ENCODE measurements at regions not wholly inside any gene's neighbourhood (a gene's known extent, or its start where the extent isn't known, plus 50 kb on each side); places are given as distances from the start of the nearest gene placed in this dataset.

DNA sequence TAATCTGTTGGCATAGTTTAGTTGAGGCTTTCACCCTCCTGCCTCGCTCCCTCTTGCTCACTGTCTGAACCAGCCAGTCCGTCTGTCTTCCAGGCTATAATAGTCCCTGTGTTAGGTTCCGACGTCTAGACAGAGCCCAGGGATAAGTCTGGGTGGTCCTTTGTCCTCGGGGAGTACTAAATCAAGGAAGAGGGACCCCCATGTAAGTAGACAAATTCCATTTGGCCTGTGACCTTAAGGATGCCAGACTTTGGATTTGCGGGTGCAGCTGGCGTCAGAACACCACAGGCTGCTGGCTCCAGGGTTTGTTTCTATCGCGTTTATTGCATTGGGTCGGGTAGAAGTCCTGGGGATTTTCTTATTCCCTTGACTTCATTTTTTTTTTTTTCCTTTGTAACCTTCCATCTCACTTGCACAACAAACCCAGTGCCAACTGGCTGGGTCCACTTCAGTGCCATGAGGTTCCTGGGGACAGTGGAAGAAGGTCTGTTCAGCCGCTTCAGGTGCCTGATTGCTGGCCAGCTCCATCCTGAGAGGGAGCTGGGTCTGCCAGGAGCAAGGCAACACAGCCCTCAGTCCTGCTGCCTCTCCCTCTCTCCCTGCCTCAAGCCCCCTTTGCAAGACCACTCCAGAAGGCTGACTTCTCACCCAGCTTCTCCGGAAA is 95.4 kb upstream of the KLHL25 start:
- DNase-seq (ENCODE audit: low spot score), result no peak

DNA sequence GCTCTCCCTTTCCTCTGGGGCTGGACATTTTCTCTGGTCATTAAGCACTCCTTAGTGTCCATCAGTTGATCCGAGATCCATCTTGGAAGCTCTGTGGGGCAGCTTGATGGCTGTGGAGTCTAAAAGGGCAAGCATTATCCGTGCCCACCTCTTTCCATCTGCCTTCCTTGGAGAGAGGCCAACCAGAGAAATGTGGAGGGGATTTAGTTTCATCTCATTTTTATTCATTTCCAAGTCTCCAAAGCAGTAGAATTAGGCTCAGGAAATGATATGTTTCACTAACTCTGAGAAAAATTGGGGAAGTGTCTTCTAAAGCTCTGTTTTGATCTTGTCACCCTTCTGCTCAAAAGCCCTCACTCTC is 95.9 kb upstream of the KLHL25 start:
- DNase-seq (ENCODE audit: low spot score), result no peak

- no peak for DNase-seq (ENCODE audit: low spot score)
These were observed 96.7 kb upstream of the KLHL25 start for GRCh38 chr15:85891470-85891869.

GRCh38 chr15:85892232-85892631 is 97.5 kb upstream of the KLHL25 start:
- no peak for DNase-seq (ENCODE audit: low spot score)

DNA sequence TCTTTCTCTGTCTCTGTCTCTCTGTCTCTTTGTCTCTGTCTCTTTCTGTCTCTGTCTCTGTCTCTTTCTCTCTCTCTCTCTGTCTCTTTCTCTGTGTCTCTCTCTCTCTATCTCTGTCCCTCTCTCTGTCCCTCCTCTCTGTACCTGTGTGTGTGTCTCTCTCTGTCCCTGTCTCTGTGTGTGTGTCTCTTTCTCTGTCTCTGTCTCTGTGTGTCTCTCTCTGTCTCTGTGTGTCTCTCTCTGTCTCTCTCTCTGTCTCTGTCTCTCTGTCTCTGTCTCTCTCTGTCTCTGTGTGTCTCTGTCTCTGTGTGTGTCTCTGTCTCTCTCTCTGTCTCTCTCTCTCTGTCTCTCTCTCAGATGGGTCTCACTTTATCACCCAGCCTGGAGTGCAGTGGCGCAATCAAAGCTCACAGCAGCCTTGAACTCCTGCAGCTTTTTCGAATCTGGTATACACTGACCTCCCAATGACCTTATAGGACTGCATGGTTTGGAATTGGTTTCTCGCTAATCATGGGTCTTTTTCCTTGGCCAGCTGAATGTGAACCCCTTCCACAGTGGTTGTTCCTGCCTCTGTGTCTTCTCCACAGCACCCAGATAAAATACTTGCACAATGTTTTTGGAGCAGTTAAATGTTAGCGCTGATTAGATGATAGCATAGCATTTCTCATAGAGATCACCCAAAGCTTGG is 102.6 kb upstream of the KLHL25 start:
- DNase-seq (ENCODE audit: low spot score), result no peak

DNA sequence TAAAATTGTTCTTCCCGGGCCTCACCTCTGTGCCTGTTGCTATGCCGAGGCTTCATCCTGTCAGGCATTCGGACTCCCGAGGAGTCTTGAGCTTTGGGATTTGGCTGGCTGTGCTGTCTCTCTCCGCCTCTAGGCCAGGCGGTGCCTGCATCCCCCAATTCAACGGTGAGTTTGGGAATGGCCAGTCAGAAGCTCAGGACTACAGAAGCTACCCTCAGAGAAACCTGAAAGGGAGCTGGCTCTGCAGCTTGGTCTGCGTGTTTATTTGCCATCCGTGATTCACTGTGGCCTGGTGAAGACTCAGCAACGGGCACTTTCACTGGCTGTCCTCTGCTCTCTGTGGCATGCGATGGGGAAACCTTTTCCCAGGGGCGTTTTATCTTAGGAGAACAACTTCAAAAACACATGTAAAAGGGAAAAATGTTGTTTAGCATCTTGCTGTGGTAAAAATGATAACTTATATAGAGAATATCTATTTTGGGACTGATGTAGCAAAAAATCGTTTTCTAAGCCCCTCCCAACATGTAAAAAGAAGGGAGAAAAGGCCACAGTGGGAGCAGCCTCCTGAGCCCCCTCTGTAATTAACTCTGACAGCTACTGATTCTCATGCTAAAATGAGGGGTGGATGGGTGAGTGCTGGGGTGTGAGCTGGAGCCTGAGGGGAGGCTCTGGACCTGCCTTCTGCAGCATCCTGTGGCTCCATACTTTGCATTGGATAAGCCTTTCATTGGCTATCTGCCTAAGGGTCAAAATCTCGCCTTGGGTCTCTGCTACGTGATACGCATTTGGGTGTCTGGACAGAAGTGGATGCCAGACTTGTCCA is 103.4 kb upstream of the KLHL25 start:
- DNase-seq (ENCODE audit: low spot score), result no peak

- no peak for DNase-seq (ENCODE audit: low spot score)
These were observed 105.2 kb upstream of the KLHL25 start for GRCh38 chr15:85899927-85900326.

GRCh38 chr15:85905751-85906450 is 111.2 kb upstream of the KLHL25 start:
- DNase-seq (ENCODE audit: low spot score), result no peak

- no peak for DNase-seq (ENCODE audit: low spot score)
These were observed 111.9 kb upstream of the KLHL25 start for GRCh38 chr15:85906640-85907039.

GRCh38 chr15:85910834-85911233 is 116.1 kb upstream of the KLHL25 start:
- DNase-seq (ENCODE audit: low spot score), result no peak

- no peak for DNase-seq (ENCODE audit: low spot score)
These were observed 118.7 kb upstream of the KLHL25 start for GRCh38 chr15:85913461-85913860.

- DNase-seq (ENCODE audit: low spot score), result no peak
These were observed 126.2 kb upstream of the KLHL25 start for GRCh38 chr15:85920956-85921355.

DNA sequence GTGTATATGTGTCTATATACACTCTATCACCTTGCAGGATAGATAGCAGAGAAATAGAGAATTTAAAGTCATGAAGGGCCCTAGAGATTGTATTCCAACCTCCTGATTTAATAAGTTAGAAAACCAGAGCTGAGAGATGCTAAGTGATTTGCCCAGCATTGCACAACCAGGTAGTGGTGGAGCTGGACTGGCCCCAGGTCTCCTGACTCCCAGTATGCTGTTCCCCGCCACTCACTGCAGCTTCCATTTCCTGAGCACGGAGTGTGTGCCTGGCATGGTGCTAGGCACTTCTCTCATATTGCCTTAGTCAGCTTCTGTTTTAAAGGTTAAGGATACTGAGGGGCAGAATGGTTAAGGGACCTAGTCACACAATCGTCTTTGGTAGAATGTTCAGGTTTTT is 129.4 kb upstream of the KLHL25 start:
- DNase-seq (ENCODE audit: low spot score), result no peak

GRCh38 chr15:85925649-85926237 is 131.0 kb upstream of the KLHL25 start:
- DNase-seq (ENCODE audit: low spot score), result no peak

DNA sequence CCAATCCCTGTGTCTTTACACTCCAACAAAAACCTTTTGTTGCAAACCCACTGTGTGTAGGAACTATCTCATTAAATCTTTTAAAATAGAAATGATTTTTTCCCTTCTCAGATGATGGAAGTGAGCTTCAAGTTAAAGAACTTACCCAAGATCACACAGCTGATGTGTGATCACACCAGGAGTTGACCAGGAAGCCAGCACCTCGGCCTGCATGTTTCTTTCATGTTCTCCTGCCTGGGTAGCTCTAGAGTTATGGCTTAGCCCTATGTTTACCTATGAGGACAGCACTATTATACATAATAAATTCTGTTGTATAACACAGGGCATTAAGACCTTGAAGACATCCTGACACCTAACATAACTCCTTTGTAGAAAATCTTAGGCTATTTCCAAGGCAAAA is 132.1 kb upstream of the KLHL25 start:
- no peak for DNase-seq (ENCODE audit: low spot score)

- no peak for DNase-seq (ENCODE audit: low spot score)
These were observed 133.3 kb upstream of the KLHL25 start for GRCh38 chr15:85927931-85928537.

GRCh38 chr15:85929786-85930185 is 135.1 kb upstream of the KLHL25 start:
- DNase-seq (ENCODE audit: low spot score), result no peak

GRCh38 chr15:85932391-85932790 is 137.7 kb upstream of the KLHL25 start:
- no peak for DNase-seq (ENCODE audit: low spot score)

DNA sequence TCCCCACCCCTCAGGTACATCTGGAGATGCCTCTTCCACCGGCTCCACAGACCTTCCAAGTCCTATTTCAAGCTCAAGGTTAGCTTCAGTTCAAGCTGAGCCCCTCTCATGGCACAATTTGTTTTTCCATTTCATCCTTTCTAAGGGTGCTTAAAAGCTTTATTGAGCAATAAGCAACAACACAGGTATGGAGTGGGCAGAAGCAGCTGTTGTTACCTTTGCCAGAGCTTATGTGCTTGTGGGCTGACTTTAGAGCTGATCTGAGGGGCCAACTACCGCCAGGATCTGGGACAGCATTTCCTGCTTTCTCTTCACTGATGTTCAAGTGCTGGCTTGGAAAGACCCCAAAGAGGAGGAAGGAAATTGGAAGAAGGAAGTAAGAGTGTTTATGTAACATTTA is 140.0 kb upstream of the KLHL25 start:
- DNase-seq (ENCODE audit: low spot score), result no peak

DNA sequence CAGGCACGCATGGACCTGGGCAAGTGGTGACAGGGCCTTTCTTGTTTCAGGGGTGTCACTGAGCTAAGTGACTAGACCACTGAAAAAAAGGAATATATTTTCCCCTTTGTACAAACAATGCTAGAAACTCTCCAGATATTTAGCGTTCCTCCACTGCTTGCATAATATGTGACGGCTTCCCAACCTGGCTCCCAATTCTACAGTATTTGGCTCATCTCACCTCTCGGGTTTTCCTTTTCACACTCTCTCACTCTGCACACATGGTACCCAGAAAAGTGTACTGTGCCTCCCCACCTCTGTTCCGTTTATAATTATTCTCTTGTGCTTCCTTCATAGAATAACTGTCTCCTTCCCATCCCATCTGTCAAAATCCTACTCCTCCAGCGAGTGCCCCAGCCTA is 140.5 kb upstream of the KLHL25 start:
- no peak for DNase-seq (ENCODE audit: low spot score)

DNA sequence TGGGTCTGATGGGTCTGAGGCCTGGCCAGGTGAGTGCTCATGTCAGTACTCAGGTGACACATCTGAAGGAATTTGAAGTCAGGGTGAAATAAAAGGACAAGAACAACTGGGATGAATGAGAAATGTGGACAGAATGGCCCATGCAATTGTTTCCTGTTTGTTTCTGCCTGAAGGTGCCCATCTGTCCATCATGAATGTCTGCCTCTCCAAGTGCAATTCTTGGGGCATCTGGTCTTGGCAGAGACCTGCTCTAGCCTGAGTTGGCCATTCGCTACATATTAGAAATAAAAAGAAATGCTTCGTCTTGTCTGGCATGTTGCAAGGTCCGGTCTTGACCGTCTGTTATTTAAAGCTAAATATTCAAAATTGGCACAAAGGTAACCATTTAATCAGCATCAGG is 142.0 kb upstream of the AGBL1 start:
- DNase-seq (ENCODE audit: low spot score), result no peak

Measured in RKO (cell line).